ENCODE measurements at regions not wholly inside any gene's neighbourhood (a gene's known extent, or its start where the extent isn't known, plus 50 kb on each side); places are given as distances from the start of the nearest gene placed in this dataset.

GRCh38 chr1:234986750-234987414 is 141.8 kb downstream of the TOMM20 start:
- Histone ChIP-seq H3K4me3 (no peak overlapping the region), H3K27ac (peak overlapping the region; percentile 73 to 85), H3K36me3 (no peaks in the 10 kb centered on the region), H3K9me3 (no peaks in the 10 kb centered on the region), H3K4me1 (peaks cover 31 to 60% of the 10 kb centered on the region in 2 donors), H3K27me3 (no peaks in the 10 kb centered on the region)
- DNase-seq (no peak), ATAC-seq (peak; percentile 3)
- intact Hi-C loops (cut with DNase I): loop anchor here in 1 of 2 donors (10.0 kb wide), 1 partner anchor 382 kb away; no protein-coding TSS in a partner anchor
- no peak for TF ChIP-seq CTCF (IDR thresholded peaks at IDR 0.05)

DNA sequence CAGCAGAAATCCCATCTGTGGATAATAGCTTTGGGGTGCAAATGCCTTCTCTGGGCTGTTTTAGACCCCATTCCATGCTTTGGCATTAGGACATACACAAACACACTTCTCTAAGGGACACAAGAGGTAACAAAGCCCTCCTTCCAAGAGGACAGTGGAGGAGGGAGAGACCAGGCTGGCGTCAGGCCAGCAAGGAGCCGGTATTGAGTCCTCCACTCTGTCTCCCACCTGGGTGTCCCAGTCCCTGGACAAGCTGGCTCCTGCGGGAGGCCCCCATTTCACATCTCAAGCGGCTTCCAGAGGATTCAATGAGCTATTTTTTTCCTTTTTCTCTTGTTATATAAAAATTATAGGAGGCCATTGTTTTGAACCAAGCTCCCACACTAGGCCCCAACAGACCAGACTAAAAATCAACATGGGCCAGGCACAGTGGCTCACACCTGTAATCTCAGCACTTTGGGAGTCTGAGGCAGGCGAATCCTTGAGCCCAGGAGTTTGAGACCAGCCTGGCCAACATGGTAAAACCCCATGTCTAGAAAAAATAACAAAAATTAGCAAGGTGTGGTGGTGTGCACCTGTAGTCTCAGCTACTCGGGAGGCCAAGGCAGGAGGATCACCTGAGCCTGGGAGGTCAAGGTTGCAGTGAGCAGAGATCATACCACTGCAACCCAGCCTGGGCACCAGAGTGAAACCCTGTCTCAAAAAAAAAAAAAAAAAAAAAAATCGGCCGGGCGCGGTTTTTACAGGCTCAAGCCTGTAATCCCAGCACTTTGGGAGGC is 142.9 kb downstream of the TOMM20 start:
- H3K27ac ChIP-seq: peak overlapping the region; percentile 50 to 99
- H3K27me3 ChIP-seq: no peaks in the 10 kb centered on the region
- peaks cover 39 to 72% of the 10 kb centered on the region in 2 donors for H3K4me1 ChIP-seq
- no peaks in the 10 kb centered on the region for H3K36me3 ChIP-seq
- H3K9me3 ChIP-seq: no peaks in the 10 kb centered on the region
- no peak for DNase-seq
- TF ChIP-seq CTCF (IDR thresholded peaks at IDR 0.05): no peak
- H3K4me3 ChIP-seq: no peak overlapping the region
- no peak for ATAC-seq
- intact Hi-C loops (cut with DNase I): loop anchor here in 1 of 2 donors (10.0 kb wide), 1 partner anchor 381 kb away; no protein-coding TSS in a partner anchor

DNA sequence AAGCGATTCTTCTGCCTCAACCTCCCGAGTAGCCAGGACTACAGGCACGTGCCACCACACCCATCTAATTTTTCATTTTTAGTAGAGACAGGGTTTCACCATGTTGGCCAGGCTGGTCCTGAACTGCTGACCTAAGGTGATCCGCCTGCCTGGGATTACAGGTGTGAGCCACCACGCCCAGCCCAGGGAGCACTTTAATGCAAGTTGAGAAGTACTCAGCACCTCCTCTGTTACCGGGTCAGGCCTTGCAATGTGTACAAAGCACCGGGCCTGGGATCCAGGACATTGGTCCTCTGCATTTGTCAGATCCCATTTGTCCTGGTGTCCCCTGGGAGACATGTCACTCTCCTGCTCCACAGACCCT is 143.6 kb downstream of the TOMM20 start:
- peaks cover 46 to 79% of the 10 kb centered on the region in 2 donors for H3K4me1 ChIP-seq
- no peak for TF ChIP-seq CTCF (IDR thresholded peaks at IDR 0.05)
- no peaks in the 10 kb centered on the region for H3K36me3 ChIP-seq
- intact Hi-C loops (cut with DNase I): loop anchor here in 1 of 2 donors (10.0 kb wide), 1 partner anchor 380 kb away; no protein-coding TSS in a partner anchor
- no peak overlapping the region for H3K4me3 ChIP-seq
- ATAC-seq: no peak
- DNase-seq: no peak
- H3K27ac ChIP-seq: peak overlapping the region; percentile 50 to 99
- no peaks in the 10 kb centered on the region for H3K9me3 ChIP-seq
- no peaks in the 10 kb centered on the region for H3K27me3 ChIP-seq

- Histone ChIP-seq H3K36me3 (no peaks in the 10 kb centered on the region), H3K4me1 (peaks cover 59 to 92% of the 10 kb centered on the region in 2 donors), H3K4me3 (no peak overlapping the region), H3K9me3 (no peaks in the 10 kb centered on the region), H3K27me3 (no peaks in the 10 kb centered on the region), H3K27ac (peak overlapping the region; percentile 50 to 99)
- DNase-seq: peak in 1 of 4 donors; percentile 36
- TF ChIP-seq CTCF (IDR thresholded peaks at IDR 0.05): no peak
- intact Hi-C loops (cut with DNase I): loop anchor here in 1 of 2 donors (5.0 to 10.0 kb wide), 2 partner anchors 261 to 379 kb away; no protein-coding TSS in a partner anchor
- ATAC-seq: no peak
Measured at GRCh38 chr1:234983564-234984238, 144.9 kb downstream of the TOMM20 start.
